Loucy (cell line): ENCODE measurements at regions not wholly inside any gene's neighbourhood (a gene's known extent, or its start where the extent isn't known, plus 50 kb on each side); places are given as distances from the start of the nearest gene placed in this dataset.

Experiments
- H2AFZ ChIP-seq: fragments of 200-600 bp; sonication (generic); 2 replicates; pipeline ENCODE4 v1.6.0; 2016; ENCODE audit warnings: antibody characterized with exemption, mild to moderate bottlenecking, low read length, moderate library complexity
- H3F3A ChIP-seq: fragments of 200-600 bp; 2 replicates; pipeline ENCODE4 v1.6.0; 2016; ENCODE audit warnings: antibody characterized with exemption, low read depth, mild to moderate bottlenecking
- H3K27me3 ChIP-seq: fragments of 200-600 bp; sonication (generic); 2 replicates; pipeline ENCODE4 v1.6.1; 2014; ENCODE audit warnings: low read length, mild to moderate bottlenecking; ENCODE audit not compliant: insufficient read depth, poor library complexity, severe bottlenecking
- H3K36me3 ChIP-seq: fragments of 200-600 bp; sonication (generic); 2 replicates; pipeline ENCODE4 v1.6.1; 2016; ENCODE audit warnings: low read length; ENCODE audit not compliant: insufficient read depth
- H3K4me1 ChIP-seq: fragments of 200-600 bp; sonication (generic); 2 replicates; pipeline ENCODE4 v1.5.1; 2014; ENCODE audit warnings: low read length, mild to moderate bottlenecking; ENCODE audit not compliant: insufficient read depth, poor library complexity, severe bottlenecking
- H3K4me2 ChIP-seq: fragments of 200-600 bp; sonication (generic); 2 replicates; pipeline ENCODE4 v1.6.0; 2014; ENCODE audit warnings: antibody characterized with exemption, low read length, low read depth, mild to moderate bottlenecking; ENCODE audit not compliant: poor library complexity, severe bottlenecking
- H3K4me3 ChIP-seq: fragments of 200-600 bp; sonication (generic); 2 replicates; pipeline ENCODE4 v1.5.1; 2014; ENCODE audit warnings: low read length, mild to moderate bottlenecking, mixed read lengths; ENCODE audit not compliant: poor library complexity, severe bottlenecking
- H3K79me2 ChIP-seq: fragments of 200-600 bp; sonication (generic); 2 replicates; pipeline ENCODE4 v1.6.1; 2014; ENCODE audit warnings: low read length; ENCODE audit not compliant: insufficient read depth
- H3K9ac ChIP-seq: fragments of 200-600 bp; sonication (generic); 2 replicates; pipeline ENCODE4 v1.6.0; 2014; ENCODE audit warnings: mild to moderate bottlenecking, low read depth, low read length, moderate library complexity; ENCODE audit not compliant: poor library complexity, severe bottlenecking
- H3K9me2 ChIP-seq: fragments of 200-600 bp; sonication (generic); replicated peaks from 2 replicates; pipeline ENCODE4 v1.6.1; 2016; ENCODE audit warnings: low read depth, low read length, mixed read lengths
- H3K9me3 ChIP-seq: fragments of 200-600 bp; sonication (generic); 2 replicates; pipeline ENCODE4 v1.6.1; 2014; ENCODE audit warnings: mild to moderate bottlenecking, antibody characterized with exemption, low read length, low read depth; ENCODE audit not compliant: insufficient read depth
- H4K20me1 ChIP-seq: fragments of 200-600 bp; sonication (generic); 2 replicates; pipeline ENCODE4 v1.6.0; 2014; ENCODE audit warnings: antibody characterized with exemption, low read length, mild to moderate bottlenecking; ENCODE audit not compliant: insufficient read depth, poor library complexity, severe bottlenecking
- CTCF ChIP-seq: fragments of 200-600 bp; sonication (generic); conservative IDR thresholded peaks from 2 replicates; pipeline ENCODE4 v1.5.1; 2014; ENCODE audit warnings: mild to moderate bottlenecking, antibody characterized with exemption, low read length
- EZH2phosphoT487 ChIP-seq: fragments of 200-600 bp; IDR thresholded peaks from 2 replicates; pipeline ENCODE4 v1.6.1; 2018; ENCODE audit warnings: antibody characterized with exemption, mild to moderate bottlenecking, moderate library complexity, borderline replicate concordance

GRCh38 chr7:52447581-52448180 lies 587.8 kb upstream of the POM121L12 start:
- no peaks in the 10 kb centered on the region for H4K20me1 ChIP-seq
- no peaks in the 10 kb centered on the region for H3K9me3 ChIP-seq
- H3F3A ChIP-seq: no peaks in the 10 kb centered on the region
- no peak overlapping the region for H3K4me2 ChIP-seq
- no peak overlapping the region for H3K9ac ChIP-seq
- H3K9me2 ChIP-seq: no peaks in the 10 kb centered on the region
- H3K36me3 ChIP-seq: no peaks in the 10 kb centered on the region
- H3K4me1 ChIP-seq: no peaks in the 10 kb centered on the region
- no peak for TF ChIP-seq CTCF
- no peak for TF ChIP-seq EZH2phosphoT487
- H3K4me3 ChIP-seq: no peak overlapping the region
- no peak overlapping the region for H2AFZ ChIP-seq
- H3K79me2 ChIP-seq: no peaks in the 10 kb centered on the region
- H3K27me3 ChIP-seq: no peaks in the 10 kb centered on the region

GRCh38 chr7:52436278-52436677 lies 599.2 kb upstream of the POM121L12 start:
- TF ChIP-seq CTCF: no peak
- TF ChIP-seq EZH2phosphoT487: no peak
- no peak overlapping the region for H2AFZ ChIP-seq
- H3K79me2 ChIP-seq: no peaks in the 10 kb centered on the region

GRCh38 chr7:52431082-52431815 lies 604.2 kb upstream of the POM121L12 start:
- H3F3A ChIP-seq: no peaks in the 10 kb centered on the region
- H3K4me2 ChIP-seq: no peak overlapping the region
- TF ChIP-seq CTCF (no peak), EZH2phosphoT487 (no peak)
- no peaks in the 10 kb centered on the region for H3K79me2 ChIP-seq
- H3K4me3 ChIP-seq: no peak overlapping the region
- no peaks in the 10 kb centered on the region for H3K4me1 ChIP-seq
- H3K27me3 ChIP-seq: no peaks in the 10 kb centered on the region
- no peaks in the 10 kb centered on the region; the same call in 1 of the 2 replicates for H3K9me3 ChIP-seq
- H4K20me1 ChIP-seq: no peaks in the 10 kb centered on the region
- no peak overlapping the region for H3K9ac ChIP-seq
- no peaks in the 10 kb centered on the region for H3K36me3 ChIP-seq
- no peak overlapping the region for H2AFZ ChIP-seq
- no peaks in the 10 kb centered on the region for H3K9me2 ChIP-seq

More at GRCh38 chr7:52436278-52436677, 599.2 kb upstream of the POM121L12 start:
- H3K4me3 ChIP-seq: no peak overlapping the region
- H3K4me1 ChIP-seq: no peaks in the 10 kb centered on the region
- no peak overlapping the region for H3K9ac ChIP-seq
- no peaks in the 10 kb centered on the region for H3K36me3 ChIP-seq
- no peak overlapping the region for H3K4me2 ChIP-seq
- no peaks in the 10 kb centered on the region for H3K27me3 ChIP-seq
- H3K9me2 ChIP-seq: no peaks in the 10 kb centered on the region
- H3K9me3 ChIP-seq: no peaks in the 10 kb centered on the region
- no peaks in the 10 kb centered on the region for H4K20me1 ChIP-seq
- H3F3A ChIP-seq: no peaks in the 10 kb centered on the region
